ENCODE measurements at regions not wholly inside any gene's neighbourhood (a gene's known extent, or its start where the extent isn't known, plus 50 kb on each side); places are given as distances from the start of the nearest gene placed in this dataset.

DNA sequence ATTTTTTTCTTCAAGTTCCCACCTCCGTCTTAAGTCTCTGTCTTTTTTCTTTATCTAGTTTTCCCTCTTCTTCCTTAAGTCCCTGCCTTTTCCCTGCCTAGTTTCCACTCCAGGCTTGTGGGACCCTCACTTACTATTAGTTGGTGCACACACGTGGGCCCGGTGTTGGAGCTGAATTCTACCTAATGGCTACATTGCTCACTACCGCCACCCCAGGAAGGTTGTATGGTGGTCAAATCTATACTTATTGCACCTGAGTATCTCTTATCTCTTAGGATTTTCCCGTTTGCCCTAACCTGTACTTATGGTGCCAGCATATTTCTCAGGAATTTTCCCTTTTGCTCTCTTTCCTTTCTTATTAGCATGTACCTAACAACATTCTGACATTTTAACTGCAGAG, 692.8 kb downstream of the EPM2A start:
- no peak for DNase-seq

DNA sequence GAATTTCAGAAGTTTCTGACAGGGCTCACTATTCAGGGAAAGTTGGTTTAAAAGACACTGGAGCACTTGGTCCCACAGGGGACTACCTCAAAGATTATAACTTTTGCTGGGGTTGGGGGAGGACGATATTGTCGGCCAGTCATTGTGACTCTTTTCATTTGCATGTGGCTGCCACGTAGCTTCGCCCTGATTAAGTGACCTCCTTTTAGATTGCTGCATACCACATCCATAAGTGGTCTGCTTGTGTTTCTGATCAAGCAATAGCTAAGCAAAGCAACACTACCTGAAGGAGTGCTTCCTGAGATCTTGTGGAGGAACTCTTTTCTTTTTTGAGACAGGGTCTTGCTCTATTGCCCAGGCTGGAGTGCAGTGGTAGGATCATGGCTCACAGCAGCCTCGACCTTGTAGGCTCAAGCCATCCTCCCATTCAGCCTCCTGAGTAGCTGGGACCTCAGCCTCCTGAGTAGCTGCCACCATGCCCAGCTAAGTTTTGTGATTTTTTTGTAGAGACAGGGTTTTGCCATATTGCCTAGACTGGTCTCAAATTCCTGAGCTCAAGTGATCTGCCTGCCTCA, 691.3 kb downstream of the EPM2A start:
- no peak for DNase-seq

- no peak for DNase-seq
Observed at GRCh38 chr6:145044641-145045246, 690.6 kb downstream of the EPM2A start.

DNA sequence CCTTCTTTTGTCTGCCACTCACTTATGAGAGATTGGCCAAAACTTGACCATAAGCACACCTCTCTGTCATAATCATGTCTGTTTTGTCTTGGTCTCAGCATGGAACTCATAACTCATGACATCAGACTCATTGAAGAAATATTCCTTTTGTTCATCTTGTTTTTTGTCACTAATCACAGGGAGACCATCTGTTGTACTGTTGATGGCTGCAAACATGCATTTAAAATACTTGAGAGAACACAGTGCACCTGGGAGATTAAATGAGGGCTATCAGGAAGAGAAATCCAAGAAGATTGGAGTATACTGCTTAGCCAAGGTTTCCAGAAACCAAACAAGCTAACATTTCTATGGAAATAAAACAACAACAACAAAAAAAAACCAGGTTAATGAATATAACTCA, 689.7 kb downstream of the EPM2A start:
- no peak for DNase-seq

DNA sequence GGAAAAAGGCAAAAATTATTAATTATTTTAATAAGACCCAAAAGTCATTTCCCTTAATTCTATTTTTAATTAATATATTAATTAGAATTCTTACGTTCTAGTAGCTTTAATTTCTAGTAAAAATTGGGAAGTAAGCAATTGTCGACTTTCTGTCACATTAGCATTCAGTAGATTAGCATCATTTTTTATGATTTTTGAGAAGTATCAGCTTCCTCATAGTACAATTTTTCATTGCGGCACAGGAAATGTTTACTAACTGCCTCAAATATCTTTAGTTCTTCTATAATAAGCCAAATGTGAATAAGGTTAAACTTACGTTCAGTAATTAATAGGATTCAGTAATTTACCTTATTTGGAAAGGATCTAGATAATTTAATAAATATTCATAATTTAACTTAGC, 687.4 kb downstream of the EPM2A start:
- no peak for DNase-seq

DNA sequence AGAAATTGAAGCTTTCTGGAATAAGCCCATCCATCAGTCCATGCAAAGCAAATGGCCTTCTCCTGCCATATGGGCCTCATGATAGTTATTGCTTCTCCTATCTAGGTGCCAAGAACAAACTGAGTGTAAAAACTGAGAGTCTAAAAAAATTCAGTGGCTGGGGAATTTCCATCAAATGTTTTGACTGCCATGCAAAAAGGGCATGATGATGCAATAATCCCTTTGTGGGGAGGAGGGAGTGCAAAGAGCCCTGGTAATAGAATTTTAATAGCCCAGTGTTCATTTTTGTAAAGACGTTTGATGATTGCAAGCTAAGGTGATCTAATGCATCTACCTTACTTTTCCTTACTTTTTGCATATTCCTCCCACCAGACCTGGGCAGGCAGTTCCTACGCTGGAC, 683.7 kb downstream of the EPM2A start:
- DNase-seq: no peak

DNA sequence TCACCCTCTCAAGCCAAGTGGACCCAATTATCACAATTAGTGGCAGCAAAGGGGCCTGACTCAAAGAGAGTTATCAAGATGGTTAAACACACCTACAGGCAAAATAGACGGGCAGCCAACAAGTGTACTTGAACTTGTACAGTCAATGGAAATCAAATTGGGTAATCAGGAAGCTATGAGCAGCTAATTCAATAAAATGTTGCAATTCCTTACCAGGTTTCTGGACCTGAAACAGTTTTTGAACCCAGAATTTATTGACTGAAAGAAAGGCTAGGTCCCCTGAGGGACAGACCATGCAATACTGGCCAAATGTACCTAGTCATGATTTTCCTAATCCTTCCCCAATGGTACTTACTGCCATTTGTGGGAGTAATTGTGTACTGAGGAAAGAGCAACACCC, 679.8 kb downstream of the EPM2A start:
- no peak for DNase-seq

- no peak for DNase-seq
Observed at GRCh38 chr6:145060714-145061113, 674.6 kb downstream of the EPM2A start.

DNA sequence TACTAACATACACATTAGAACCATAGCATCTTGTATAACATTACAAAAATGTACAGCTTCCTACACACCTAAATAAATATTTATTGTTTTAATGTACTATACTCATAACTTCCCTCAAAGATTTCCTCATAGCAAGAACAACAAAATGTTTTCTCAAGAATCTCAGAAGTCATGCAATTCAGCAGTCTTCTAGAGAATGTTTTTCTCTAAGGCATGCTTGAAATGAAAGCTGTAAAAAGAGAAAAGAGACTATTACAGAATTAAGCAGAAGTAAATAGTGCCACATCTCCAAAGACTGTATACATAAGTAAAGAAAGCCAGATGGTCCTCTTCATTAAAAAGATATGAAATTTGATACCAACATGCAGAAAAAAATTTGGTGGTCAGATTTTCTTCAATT, 672.2 kb downstream of the EPM2A start:
- no peak for DNase-seq

DNA sequence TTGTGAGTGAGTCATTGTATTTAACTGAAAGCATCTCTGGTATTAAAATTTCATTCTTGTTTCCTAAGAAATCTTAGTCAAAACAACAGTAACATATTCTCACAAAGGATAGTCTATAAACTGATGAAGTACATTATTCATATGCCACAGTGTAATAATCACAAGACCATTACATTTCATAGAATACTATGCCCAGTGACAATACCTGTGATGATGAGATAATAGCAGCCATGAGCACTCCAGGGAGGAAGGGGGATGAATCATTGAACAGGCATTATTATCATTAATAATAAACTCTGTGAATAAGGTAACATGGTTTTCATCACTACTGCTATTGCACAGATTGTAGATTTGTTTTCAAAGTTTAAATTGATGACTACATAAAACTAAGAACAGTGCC, 667.9 kb downstream of the EPM2A start:
- no peak for DNase-seq

GRCh38 chr6:145068577-145068976, 666.7 kb downstream of the EPM2A start:
- no peak for DNase-seq

GRCh38 chr6:145069966-145070365, 665.4 kb downstream of the EPM2A start:
- no peak for DNase-seq

DNA sequence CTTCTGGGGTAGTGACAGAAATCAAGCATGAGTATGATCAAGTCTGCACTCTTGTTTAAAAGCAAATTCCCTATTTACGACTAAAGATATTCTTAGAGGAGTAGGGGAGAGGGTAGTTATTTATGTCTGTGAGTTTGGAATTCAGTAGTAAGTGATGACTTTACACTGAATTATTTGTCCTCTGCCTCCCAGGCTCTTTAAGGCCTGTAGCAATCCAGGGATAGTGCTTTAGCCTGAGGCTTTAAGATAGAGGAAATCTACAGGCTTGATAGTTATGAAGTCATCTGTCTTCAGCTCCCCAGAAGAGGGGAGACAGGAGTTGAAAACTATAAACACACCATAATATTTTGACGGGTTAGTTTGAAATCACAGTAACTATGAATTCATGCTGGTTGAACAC, 664.5 kb downstream of the EPM2A start:
- DNase-seq: no peak

DNA sequence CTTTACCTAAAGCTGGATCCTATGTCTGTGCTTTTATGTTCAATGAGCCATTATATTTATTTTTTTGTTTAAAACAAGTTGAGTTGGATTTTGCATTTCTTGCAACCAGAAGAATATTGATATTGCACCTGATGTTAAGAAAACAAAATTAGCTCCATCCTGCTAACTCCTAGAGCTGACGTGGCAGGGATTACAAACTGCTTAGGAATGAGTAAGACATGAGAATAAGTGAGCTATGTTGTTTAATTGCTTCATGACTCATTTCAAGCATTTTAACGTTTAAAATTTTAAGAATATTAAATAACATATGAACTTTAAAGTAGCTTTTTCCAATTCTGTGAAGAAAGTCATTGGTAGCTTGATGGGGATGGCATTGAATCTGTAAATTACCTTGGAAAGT, 663.5 kb downstream of the EPM2A start:
- DNase-seq: no peak

DNA sequence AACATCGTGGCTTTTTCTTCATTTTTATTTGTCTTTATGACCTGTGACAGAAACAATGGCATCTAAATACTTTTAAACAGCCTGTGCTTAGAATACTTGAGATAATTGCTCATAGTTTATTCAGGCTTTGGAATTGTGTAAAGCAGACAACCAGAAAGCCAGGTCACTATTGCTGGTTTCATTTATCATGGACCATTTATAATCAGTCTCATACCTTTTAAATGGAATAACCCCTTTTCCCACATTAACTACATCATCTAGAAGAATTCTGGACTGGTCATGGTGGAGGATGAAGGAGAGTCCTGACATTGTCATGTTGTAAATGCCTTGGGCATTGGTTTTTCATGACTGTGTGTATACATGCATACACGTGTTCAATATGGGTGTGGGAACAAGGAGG, 661.5 kb downstream of the EPM2A start:
- DNase-seq: no peak

- DNase-seq: no peak
Observed at GRCh38 chr6:145074805-145075204, 660.5 kb downstream of the EPM2A start.

DNA sequence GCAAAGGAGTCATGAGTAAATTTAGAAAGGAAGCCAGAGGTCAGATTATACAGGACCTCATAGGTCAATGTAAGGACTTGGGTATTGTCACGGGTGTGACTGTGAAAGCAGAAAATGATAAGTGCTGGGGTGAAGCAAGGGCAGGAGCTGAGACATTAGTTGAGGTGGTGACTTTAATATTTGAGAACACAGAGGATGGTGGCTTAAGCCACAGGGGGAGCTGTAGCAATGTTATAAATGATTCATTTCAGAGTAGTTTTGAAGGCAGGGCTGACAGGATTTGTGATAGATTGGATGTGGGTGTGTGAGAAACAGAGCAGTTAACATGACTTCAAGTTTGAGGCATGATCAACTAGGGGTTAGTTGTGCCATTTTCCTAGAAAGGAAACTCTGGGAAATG, 659.9 kb downstream of the EPM2A start:
- DNase-seq: no peak

DNA sequence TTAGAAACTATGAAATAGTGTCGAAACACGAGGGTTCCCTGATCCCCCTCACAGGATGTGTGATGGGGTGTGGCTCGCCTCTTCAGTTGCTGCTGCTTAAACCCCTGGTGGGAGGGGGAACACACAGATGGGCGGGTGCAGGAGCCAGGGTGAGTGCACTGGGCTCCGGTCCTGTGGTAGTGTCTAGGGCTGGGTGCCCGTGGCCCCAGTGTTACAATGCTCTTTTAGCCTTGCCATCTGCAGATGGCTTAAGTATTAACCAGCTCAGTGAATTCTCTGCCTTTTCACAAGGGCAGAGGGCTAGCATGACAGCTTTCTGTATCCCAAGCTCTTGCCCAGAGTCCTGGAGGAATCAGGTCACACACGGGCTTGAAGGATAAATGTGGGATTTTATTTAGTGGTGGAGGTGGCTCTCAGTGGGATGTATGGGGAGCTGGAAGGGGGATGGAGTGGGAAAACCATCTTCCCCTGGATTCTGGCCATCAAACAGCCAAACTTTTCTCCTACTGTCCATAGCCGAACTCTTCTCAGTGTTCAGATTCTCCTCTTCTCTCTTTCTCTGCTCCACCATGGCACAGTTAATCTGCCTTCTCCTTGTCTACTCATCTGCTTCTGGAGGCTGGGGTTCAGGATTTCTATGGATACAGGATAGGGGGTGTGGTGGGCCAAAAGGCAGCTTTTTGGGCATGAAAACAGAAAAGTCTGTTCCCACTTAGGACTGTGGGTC, 659.0 kb downstream of the EPM2A start:
- DNase-seq: no peak

GRCh38 chr6:145077382-145077781, 657.9 kb downstream of the EPM2A start:
- no peak for DNase-seq

DNA sequence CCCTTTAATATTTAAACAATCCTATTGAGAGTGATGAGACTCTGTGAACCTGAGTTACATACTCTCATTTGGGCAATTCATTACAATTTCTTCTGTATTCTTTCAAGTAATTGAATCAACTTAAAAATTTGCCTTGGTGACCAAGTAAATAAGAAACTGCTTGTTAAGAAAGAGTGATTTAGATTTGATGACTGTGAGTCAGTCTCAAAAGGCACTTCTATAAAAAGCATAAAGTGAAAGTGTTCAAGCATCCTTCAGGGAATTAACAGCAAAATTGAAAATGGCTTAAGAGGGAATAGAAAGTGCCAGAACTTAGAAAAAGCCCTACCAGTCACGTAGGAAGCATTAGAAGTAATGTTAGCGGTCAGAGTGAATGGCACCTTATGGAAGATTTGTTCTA, 654.7 kb downstream of the EPM2A start:
- DNase-seq: no peak

GRCh38 chr6:145081677-145082076, 653.6 kb downstream of the EPM2A start:
- DNase-seq: no peak

GRCh38 chr6:145082359-145082758, 653.0 kb downstream of the EPM2A start:
- no peak for DNase-seq

- DNase-seq: no peak
Observed at GRCh38 chr6:145086197-145086596, 649.1 kb downstream of the EPM2A start.

- no peak for DNase-seq
Observed at GRCh38 chr6:145087034-145087433, 648.3 kb downstream of the EPM2A start.
